ENCODE measurements at regions not wholly inside any gene's neighbourhood (a gene's known extent, or its start where the extent isn't known, plus 50 kb on each side); places are given as distances from the start of the nearest gene placed in this dataset.

GRCh38 chr19:23481043-23481442 lies 85.8 kb upstream of the ZNF91 start:
- TF ChIP-seq HNF4A (conservative IDR thresholded peaks at IDR 0.05) (no peak), CTCF (IDR thresholded peaks at IDR 0.05; ENCODE audit: low read depth, low read length, missing input control) (no peak), TAF1 (conservative IDR thresholded peaks at IDR 0.05) (no peak), SP1 (IDR thresholded peaks at IDR 0.05) (no peak), GABPA (IDR thresholded peaks at IDR 0.05 in 1 of 2, conservative IDR thresholded peaks at IDR 0.05 in 1 of 2) (no peak), EGR1 (IDR thresholded peaks at IDR 0.05; ENCODE audit: low read depth in 2 of 2) (no peak), RAD21 (IDR thresholded peaks at IDR 0.05) (no peak), FOXA2 (IDR thresholded peaks at IDR 0.05) (no peak), HNF4G (IDR thresholded peaks at IDR 0.05) (no peak), ZBTB33 (IDR thresholded peaks at IDR 0.05) (no peak), RXRA (IDR thresholded peaks at IDR 0.05) (no peak), JUND (IDR thresholded peaks at IDR 0.05) (no peak), FOXA1 (IDR thresholded peaks at IDR 0.05) (no peak)
- TF ChIP-seq, protein P1, sequence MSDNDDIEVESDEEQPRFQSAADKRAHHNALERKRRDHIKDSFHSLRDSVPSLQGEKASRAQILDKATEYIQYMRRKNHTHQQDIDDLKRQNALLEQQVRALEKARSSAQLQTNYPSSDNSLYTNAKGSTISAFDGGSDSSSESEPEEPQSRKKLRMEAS (IDR thresholded peaks at IDR 0.05) = no peak

Data from liver (tissue), 3 donors.